Loucy (cell line): ENCODE measurements at regions not wholly inside any gene's neighbourhood (a gene's known extent, or its start where the extent isn't known, plus 50 kb on each side); places are given as distances from the start of the nearest gene placed in this dataset.

ENCODE experiments used
- H2AFZ ChIP-seq: fragments of 200-600 bp; sonication (generic); 2 replicates; pipeline ENCODE4 v1.6.0; 2016; ENCODE audit warnings: antibody characterized with exemption, mild to moderate bottlenecking, low read length, moderate library complexity
- H3F3A ChIP-seq: fragments of 200-600 bp; 2 replicates; pipeline ENCODE4 v1.6.0; 2016; ENCODE audit warnings: antibody characterized with exemption, low read depth, mild to moderate bottlenecking
- H3K27me3 ChIP-seq: fragments of 200-600 bp; sonication (generic); 2 replicates; pipeline ENCODE4 v1.6.1; 2014; ENCODE audit warnings: low read length, mild to moderate bottlenecking; ENCODE audit not compliant: insufficient read depth, poor library complexity, severe bottlenecking
- H3K36me3 ChIP-seq: fragments of 200-600 bp; sonication (generic); 2 replicates; pipeline ENCODE4 v1.6.1; 2016; ENCODE audit warnings: low read length; ENCODE audit not compliant: insufficient read depth
- H3K4me1 ChIP-seq: fragments of 200-600 bp; sonication (generic); 2 replicates; pipeline ENCODE4 v1.5.1; 2014; ENCODE audit warnings: low read length, mild to moderate bottlenecking; ENCODE audit not compliant: insufficient read depth, poor library complexity, severe bottlenecking
- H3K4me2 ChIP-seq: fragments of 200-600 bp; sonication (generic); 2 replicates; pipeline ENCODE4 v1.6.0; 2014; ENCODE audit warnings: antibody characterized with exemption, low read length, low read depth, mild to moderate bottlenecking; ENCODE audit not compliant: poor library complexity, severe bottlenecking
- H3K4me3 ChIP-seq: fragments of 200-600 bp; sonication (generic); 2 replicates; pipeline ENCODE4 v1.5.1; 2014; ENCODE audit warnings: low read length, mild to moderate bottlenecking, mixed read lengths; ENCODE audit not compliant: poor library complexity, severe bottlenecking
- H3K79me2 ChIP-seq: fragments of 200-600 bp; sonication (generic); 2 replicates; pipeline ENCODE4 v1.6.1; 2014; ENCODE audit warnings: low read length; ENCODE audit not compliant: insufficient read depth
- H3K9ac ChIP-seq: fragments of 200-600 bp; sonication (generic); 2 replicates; pipeline ENCODE4 v1.6.0; 2014; ENCODE audit warnings: mild to moderate bottlenecking, low read depth, low read length, moderate library complexity; ENCODE audit not compliant: poor library complexity, severe bottlenecking
- H3K9me2 ChIP-seq: fragments of 200-600 bp; sonication (generic); replicated peaks from 2 replicates; pipeline ENCODE4 v1.6.1; 2016; ENCODE audit warnings: low read depth, low read length, mixed read lengths
- H3K9me3 ChIP-seq: fragments of 200-600 bp; sonication (generic); 2 replicates; pipeline ENCODE4 v1.6.1; 2014; ENCODE audit warnings: mild to moderate bottlenecking, antibody characterized with exemption, low read length, low read depth; ENCODE audit not compliant: insufficient read depth
- H4K20me1 ChIP-seq: fragments of 200-600 bp; sonication (generic); 2 replicates; pipeline ENCODE4 v1.6.0; 2014; ENCODE audit warnings: antibody characterized with exemption, low read length, mild to moderate bottlenecking; ENCODE audit not compliant: insufficient read depth, poor library complexity, severe bottlenecking
- EZH2phosphoT487 ChIP-seq: fragments of 200-600 bp; IDR thresholded peaks from 2 replicates; pipeline ENCODE4 v1.6.1; 2018; ENCODE audit warnings: antibody characterized with exemption, mild to moderate bottlenecking, moderate library complexity, borderline replicate concordance
- TF ChIP-seq, protein P1 (sequence below): fragments of 200-600 bp; sonication (generic); conservative IDR thresholded peaks from 2 replicates; pipeline ENCODE4 v1.5.1; 2014; ENCODE audit warnings: mild to moderate bottlenecking, antibody characterized with exemption, low read length

DNA sequence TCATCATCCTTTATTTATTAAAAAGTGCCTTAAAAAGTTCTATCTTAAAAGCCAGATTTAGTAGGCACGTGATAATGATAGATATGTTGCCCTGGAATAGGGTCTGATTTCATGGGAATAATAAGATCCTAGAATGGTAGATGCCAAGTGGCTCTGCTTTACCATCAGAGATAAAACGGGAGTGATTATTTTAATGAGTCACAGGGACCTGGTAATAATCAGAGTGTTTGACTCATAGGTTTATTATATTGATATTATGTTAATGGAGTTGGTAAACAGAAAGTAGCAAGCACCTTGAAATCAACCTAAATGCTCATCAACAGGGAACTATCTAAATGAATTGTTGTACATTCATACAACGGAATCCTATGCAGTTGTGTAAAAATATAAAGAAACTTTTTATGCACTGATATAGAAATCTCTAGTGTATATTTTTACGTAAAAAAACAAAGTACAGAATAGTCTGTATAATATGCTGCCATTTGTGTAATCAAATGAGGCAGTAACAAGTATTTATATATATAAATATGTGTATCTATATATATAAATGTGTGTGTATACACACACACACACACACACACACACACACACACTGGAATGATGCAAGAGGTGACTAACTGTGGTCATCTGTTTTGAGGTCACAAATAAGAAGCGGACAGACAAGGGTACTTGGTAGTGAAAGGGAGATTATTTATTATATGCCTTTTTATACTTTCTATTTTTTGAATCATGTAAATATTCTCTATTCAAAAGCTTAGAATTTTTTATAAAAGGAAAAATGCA, 78.6 kb upstream of the DYNC1I1 start:
- Histone ChIP-seq H4K20me1 (no peaks in the 10 kb centered on the region), H3K27me3 (no peaks in the 10 kb centered on the region), H3F3A (no peaks in the 10 kb centered on the region), H3K4me2 (no peak overlapping the region), H3K4me1 (peaks cover 6% of the 10 kb centered on the region), H3K36me3 (no peaks in the 10 kb centered on the region), H3K4me3 (no peak overlapping the region), H3K9me2 (no peaks in the 10 kb centered on the region), H3K79me2 (no peaks in the 10 kb centered on the region), H3K9ac (no peak overlapping the region), H2AFZ (no peak overlapping the region), H3K9me3 (no peaks in the 10 kb centered on the region)
- TF ChIP-seq, protein P1, sequence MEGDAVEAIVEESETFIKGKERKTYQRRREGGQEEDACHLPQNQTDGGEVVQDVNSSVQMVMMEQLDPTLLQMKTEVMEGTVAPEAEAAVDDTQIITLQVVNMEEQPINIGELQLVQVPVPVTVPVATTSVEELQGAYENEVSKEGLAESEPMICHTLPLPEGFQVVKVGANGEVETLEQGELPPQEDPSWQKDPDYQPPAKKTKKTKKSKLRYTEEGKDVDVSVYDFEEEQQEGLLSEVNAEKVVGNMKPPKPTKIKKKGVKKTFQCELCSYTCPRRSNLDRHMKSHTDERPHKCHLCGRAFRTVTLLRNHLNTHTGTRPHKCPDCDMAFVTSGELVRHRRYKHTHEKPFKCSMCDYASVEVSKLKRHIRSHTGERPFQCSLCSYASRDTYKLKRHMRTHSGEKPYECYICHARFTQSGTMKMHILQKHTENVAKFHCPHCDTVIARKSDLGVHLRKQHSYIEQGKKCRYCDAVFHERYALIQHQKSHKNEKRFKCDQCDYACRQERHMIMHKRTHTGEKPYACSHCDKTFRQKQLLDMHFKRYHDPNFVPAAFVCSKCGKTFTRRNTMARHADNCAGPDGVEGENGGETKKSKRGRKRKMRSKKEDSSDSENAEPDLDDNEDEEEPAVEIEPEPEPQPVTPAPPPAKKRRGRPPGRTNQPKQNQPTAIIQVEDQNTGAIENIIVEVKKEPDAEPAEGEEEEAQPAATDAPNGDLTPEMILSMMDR = no peak
- TF ChIP-seq EZH2phosphoT487 = no peak

DNA sequence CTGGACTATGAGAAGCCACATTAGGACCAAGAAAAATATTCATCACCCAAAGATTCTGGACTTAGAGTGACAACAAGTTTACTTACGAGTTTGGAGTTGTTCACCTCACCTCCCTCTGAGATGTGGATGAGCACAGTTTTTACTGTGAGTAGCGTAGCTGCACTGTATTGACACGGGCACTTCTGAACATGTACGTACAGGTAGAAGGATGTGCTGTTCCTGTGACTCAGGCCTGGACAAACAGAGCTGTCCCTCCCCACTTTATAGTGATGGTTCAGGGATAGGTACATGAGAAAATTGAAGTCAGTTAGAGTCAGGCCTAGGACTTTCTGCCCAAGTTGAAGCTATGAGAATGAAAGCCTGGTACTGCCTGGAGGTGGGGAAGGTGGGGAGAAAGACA, 80.9 kb upstream of the DYNC1I1 start:
- Histone ChIP-seq H4K20me1 (no peaks in the 10 kb centered on the region), H3K4me3 (no peak overlapping the region), H3K27me3 (no peaks in the 10 kb centered on the region), H3F3A (no peaks in the 10 kb centered on the region), H3K9ac (no peak overlapping the region), H3K4me2 (no peak overlapping the region), H3K4me1 (peaks cover 6% of the 10 kb centered on the region), H3K9me3 (no peaks in the 10 kb centered on the region), H2AFZ (0 out of 2 replicates have a peak overlapping the region, but pooled peaks have one; percentile 33), H3K36me3 (no peaks in the 10 kb centered on the region), H3K9me2 (no peaks in the 10 kb centered on the region), H3K79me2 (no peaks in the 10 kb centered on the region)
- TF ChIP-seq, protein P1 = no peak
- TF ChIP-seq EZH2phosphoT487 = no peak

DNA sequence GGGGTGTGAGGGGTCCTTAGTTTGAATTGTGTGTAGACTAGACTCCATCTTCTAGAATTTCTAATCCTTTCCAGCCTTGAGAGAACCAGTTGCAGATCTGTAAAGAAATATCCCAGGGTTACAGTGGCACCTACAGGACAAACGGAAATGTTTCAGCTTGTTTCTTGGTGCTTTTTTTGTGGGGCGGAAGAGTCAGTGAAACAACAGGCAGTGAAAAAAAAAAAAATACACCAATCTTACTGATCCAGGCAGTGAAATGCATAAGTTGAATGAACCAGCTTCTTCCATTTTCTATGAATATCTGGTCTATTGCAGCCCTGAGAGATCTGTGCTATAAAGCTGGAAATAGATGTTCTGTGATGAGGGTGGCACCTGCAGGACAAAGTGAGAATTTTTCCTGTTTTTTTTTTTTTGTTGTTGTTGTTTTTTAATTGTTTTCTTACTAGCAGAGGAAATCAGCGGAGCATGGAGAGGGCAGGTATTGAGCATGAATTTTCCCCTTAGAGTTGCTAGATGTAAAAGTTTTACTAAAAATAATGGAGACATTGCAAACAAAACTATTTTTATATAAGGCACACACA, 81.9 kb upstream of the DYNC1I1 start:
- peak overlapping the region; percentile 64; the same call in 1 of the 2 replicates for H2AFZ ChIP-seq
- H3K79me2 ChIP-seq = no peaks in the 10 kb centered on the region
- peak overlapping the region; percentile 42 for H3K4me2 ChIP-seq
- TF ChIP-seq EZH2phosphoT487 = no peak
- TF ChIP-seq, protein P1 = peak; percentile 77
- H4K20me1 ChIP-seq = no peaks in the 10 kb centered on the region
- H3K27me3 ChIP-seq = no peaks in the 10 kb centered on the region
- H3F3A ChIP-seq = no peaks in the 10 kb centered on the region
- no peaks in the 10 kb centered on the region for H3K9me2 ChIP-seq
- peaks cover 6% of the 10 kb centered on the region for H3K4me1 ChIP-seq
- H3K9ac ChIP-seq = no peak overlapping the region
- peak overlapping the region; percentile 61 for H3K4me3 ChIP-seq
- no peaks in the 10 kb centered on the region for H3K36me3 ChIP-seq
- H3K9me3 ChIP-seq = no peaks in the 10 kb centered on the region
